A549 (cell line): ENCODE measurements at regions not wholly inside any gene's neighbourhood (a gene's known extent, or its start where the extent isn't known, plus 50 kb on each side); places are given as distances from the start of the nearest gene placed in this dataset.

ENCODE experiments used
- EP300 ChIP-seq, 2 experiments: fragments of >200 bp; sonication (Bioruptor Twin); formaldehyde crosslinking; IDR thresholded peaks; 2 replicates in 1 of 2; 3 replicates in 1 of 2; pipeline ENCODE4 v1.6.1; 2016 to 2017
- JUN ChIP-seq, 2 experiments: fragments of >200 bp; sonication (Bioruptor Twin); formaldehyde crosslinking; IDR thresholded peaks; 2 replicates in 1 of 2; 3 replicates in 1 of 2; pipeline ENCODE4 v1.6.1; 2016 to 2017
- POLR2A ChIP-seq: IDR thresholded peaks from 2 replicates; pipeline ENCODE4 v1.6.1; 2012; ENCODE audit warnings: mild to moderate bottlenecking, low read length
- POLR2AphosphoS2 ChIP-seq: conservative IDR thresholded peaks from 2 replicates; pipeline ENCODE4 v1.6.1; 2012; ENCODE audit warnings: low read length, improper control_type of control experiment, inconsistent platforms
- RAD21 ChIP-seq, 2 experiments: fragments of >200 bp in 1 of 2; sonication (Bioruptor Twin) in 1 of 2; formaldehyde crosslinking in 1 of 2; IDR thresholded peaks in 1 of 2; conservative IDR thresholded peaks in 1 of 2; 2 replicates in 1 of 2; 3 replicates in 1 of 2; pipeline ENCODE4 v1.6.1; 2012 to 2018; ENCODE audit warnings: inconsistent platforms in 1 of 2
- TF ChIP-seq, protein P1 (sequence below): fragments of >200 bp; sonication (Bioruptor Twin); formaldehyde crosslinking; IDR thresholded peaks from 3 replicates; pipeline ENCODE4 v1.5.1; 2016
- TF ChIP-seq, protein P2 (sequence below): IDR thresholded peaks from 2 replicates; pipeline ENCODE4 v1.6.1; 2012
- TF ChIP-seq, protein P3 (sequence below): fragments of 200-600 bp; sonication (generic); IDR thresholded peaks from 2 replicates; pipeline ENCODE4 v1.6.1; 2016; ENCODE audit warnings: antibody characterized with exemption, mild to moderate bottlenecking, moderate library complexity

DNA sequence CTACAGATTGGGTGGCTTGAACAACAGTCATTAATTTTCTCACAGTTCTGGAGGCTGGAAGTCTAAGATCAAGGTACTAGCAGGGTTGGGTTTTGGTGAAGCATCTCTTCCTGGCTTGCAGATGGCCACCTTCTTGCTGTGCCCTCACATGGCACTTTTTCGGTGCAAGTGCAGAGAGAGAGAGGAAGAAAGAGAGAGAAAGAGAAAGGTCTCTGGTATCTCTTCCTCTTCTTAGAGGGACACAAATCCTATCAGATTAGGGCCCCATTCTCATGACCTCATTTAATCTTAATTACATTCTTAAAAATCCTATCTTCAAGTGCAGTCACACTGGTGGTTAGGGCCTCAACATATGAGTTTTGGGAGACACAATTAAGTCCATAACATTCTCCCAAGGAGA is 167.1 kb downstream of the NFKBIZ start:
- TF ChIP-seq, protein P1, sequence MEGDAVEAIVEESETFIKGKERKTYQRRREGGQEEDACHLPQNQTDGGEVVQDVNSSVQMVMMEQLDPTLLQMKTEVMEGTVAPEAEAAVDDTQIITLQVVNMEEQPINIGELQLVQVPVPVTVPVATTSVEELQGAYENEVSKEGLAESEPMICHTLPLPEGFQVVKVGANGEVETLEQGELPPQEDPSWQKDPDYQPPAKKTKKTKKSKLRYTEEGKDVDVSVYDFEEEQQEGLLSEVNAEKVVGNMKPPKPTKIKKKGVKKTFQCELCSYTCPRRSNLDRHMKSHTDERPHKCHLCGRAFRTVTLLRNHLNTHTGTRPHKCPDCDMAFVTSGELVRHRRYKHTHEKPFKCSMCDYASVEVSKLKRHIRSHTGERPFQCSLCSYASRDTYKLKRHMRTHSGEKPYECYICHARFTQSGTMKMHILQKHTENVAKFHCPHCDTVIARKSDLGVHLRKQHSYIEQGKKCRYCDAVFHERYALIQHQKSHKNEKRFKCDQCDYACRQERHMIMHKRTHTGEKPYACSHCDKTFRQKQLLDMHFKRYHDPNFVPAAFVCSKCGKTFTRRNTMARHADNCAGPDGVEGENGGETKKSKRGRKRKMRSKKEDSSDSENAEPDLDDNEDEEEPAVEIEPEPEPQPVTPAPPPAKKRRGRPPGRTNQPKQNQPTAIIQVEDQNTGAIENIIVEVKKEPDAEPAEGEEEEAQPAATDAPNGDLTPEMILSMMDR: no peak
- no peak for TF ChIP-seq EP300 (IDR thresholded peaks at IDR 0.05)
- TF ChIP-seq POLR2AphosphoS2: no peak
- TF ChIP-seq, protein P2, sequence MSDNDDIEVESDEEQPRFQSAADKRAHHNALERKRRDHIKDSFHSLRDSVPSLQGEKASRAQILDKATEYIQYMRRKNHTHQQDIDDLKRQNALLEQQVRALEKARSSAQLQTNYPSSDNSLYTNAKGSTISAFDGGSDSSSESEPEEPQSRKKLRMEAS: no peak
- no peak for TF ChIP-seq POLR2A
- TF ChIP-seq RAD21 (conservative IDR thresholded peaks at IDR 0.05 in 1 of 2, IDR thresholded peaks at IDR 0.05 in 1 of 2): no peak
- TF ChIP-seq, protein P3, sequence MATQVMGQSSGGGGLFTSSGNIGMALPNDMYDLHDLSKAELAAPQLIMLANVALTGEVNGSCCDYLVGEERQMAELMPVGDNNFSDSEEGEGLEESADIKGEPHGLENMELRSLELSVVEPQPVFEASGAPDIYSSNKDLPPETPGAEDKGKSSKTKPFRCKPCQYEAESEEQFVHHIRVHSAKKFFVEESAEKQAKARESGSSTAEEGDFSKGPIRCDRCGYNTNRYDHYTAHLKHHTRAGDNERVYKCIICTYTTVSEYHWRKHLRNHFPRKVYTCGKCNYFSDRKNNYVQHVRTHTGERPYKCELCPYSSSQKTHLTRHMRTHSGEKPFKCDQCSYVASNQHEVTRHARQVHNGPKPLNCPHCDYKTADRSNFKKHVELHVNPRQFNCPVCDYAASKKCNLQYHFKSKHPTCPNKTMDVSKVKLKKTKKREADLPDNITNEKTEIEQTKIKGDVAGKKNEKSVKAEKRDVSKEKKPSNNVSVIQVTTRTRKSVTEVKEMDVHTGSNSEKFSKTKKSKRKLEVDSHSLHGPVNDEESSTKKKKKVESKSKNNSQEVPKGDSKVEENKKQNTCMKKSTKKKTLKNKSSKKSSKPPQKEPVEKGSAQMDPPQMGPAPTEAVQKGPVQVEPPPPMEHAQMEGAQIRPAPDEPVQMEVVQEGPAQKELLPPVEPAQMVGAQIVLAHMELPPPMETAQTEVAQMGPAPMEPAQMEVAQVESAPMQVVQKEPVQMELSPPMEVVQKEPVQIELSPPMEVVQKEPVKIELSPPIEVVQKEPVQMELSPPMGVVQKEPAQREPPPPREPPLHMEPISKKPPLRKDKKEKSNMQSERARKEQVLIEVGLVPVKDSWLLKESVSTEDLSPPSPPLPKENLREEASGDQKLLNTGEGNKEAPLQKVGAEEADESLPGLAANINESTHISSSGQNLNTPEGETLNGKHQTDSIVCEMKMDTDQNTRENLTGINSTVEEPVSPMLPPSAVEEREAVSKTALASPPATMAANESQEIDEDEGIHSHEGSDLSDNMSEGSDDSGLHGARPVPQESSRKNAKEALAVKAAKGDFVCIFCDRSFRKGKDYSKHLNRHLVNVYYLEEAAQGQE: no peak
- TF ChIP-seq JUN (IDR thresholded peaks at IDR 0.05): no peak
